ENCODE measurements at regions not wholly inside any gene's neighbourhood (a gene's known extent, or its start where the extent isn't known, plus 50 kb on each side); places are given as distances from the start of the nearest gene placed in this dataset.
A peak's percentile ranks its signal among the peaks of the same experiment; 100 is the strongest.

- DNase-seq, result no peak
Observed at GRCh38 chr6:12593771-12594529, 122.6 kb upstream of the PHACTR1 start.

- no peak for DNase-seq
Observed at GRCh38 chr6:12594530-12594893, 122.1 kb upstream of the PHACTR1 start.

- no peak for DNase-seq
Observed at GRCh38 chr6:12595161-12595811, 121.3 kb upstream of the PHACTR1 start.

DNA sequence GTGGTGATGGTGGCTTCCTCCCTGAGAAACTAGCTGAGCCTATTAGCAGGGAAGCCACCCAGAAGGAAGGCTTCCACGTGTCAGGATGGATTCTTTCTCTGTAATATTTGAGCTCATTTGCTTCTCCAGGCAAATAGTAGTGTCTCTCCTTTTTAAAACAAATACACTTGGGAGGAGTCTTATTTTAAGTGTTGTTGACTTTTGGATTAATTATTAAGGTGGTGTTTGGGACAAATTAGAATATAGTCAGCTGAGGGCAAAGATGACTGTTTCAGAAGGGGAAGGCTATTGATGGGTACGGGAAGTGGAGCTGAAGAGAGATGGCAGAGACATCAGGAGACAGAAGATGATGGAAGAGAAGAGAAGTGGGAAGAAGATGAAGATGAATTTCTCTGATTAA lies 119.8 kb upstream of the PHACTR1 start:
- no peak for DNase-seq

GRCh38 chr6:12598919-12599318 lies 117.6 kb upstream of the PHACTR1 start:
- DNase-seq, result no peak

DNA sequence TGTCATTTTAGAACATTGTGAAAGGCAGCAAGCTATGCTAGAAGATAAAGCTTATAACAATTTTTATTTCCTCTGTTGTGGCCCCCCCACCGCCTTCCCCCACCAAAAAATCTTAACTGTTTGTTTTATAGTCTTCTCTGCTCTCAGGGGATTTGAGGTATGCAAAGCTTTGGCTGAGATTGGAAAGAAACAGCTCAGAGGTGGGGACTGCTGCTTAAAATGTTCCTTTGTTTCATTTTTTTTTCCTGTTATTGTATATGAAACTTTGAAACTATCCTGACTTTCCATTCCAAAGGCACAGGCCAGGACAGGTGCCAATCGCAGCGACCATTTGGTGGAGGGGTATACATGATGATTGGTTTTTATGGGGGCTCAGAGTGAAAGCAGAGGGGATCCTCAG lies 114.7 kb upstream of the PHACTR1 start:
- DNase-seq, result no peak

DNA sequence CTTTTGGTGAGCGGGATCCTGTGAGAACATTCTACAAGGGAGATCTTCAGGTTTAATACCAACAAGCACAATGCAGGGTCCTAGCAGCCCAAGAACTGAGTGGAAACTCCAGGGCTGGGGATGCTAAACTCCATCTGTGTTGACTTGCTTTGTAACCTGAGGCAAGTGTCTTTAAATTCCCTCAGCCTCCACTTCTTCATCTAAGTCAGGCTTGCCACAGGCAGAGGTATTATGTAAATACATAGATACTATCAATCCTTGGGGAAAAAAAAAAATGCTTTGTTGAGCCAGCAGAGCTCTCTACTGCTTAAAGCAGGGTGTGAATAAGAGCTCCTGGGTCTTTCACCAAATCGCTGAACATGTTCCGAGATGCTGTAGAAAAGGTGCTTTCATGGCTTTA lies 114.2 kb upstream of the PHACTR1 start:
- DNase-seq, result no peak

DNA sequence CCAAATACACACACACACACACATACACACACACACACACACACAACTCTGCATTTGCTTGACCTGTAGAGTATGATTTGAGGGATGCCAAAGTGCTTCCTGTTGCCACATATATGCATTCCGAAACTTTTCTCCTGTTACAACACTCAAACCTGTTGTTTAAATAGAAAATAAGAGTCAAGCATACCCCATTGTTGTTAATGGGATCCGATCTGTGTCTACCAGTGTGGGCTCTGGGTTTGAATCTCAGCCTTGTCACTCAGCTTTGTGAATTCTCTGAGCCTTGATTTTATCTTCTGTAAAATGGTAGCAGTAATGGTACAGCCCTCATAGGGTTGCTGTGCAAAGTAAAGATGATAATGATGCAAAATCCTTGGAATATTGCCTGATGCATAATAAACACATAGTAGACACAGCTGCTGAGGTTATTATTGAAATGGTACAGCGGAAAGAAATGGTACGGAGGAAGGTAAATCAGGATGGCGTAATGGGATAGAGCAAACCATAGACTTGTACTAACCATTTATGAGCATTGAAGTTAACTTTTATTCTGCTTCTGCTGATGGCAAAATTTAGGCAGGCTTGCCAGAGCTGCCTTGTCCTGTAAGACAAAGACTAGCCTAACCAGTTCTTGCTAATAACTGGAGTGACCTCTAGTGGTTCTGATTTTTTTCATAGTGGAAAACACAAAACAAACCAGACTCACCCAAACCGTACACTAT lies 113.5 kb upstream of the PHACTR1 start:
- no peak for DNase-seq

GRCh38 chr6:12603673-12604049 lies 112.9 kb upstream of the PHACTR1 start:
- no peak for DNase-seq

DNA sequence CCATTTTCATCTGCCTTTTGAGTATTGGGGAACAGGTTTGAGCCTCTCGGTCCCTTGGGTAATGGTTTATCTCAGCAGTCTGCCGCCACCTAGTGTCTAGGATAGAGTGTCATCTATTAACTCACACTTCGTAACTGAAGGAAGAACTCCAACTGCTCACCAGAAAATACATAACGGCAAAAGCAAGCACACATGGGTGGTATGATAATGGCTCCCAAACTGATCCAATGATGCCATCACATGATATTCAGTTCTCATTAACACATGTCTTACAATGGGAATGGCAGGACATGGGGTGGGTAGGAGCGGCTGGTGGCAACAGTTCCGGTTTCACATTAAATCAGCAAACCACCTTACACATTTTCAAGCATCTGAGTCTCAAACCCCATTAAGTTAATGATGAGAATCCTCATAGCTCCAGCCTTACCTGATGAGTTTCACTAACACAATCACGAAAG lies 110.7 kb upstream of the PHACTR1 start:
- peak; percentile 31 to 35 for DNase-seq

DNA sequence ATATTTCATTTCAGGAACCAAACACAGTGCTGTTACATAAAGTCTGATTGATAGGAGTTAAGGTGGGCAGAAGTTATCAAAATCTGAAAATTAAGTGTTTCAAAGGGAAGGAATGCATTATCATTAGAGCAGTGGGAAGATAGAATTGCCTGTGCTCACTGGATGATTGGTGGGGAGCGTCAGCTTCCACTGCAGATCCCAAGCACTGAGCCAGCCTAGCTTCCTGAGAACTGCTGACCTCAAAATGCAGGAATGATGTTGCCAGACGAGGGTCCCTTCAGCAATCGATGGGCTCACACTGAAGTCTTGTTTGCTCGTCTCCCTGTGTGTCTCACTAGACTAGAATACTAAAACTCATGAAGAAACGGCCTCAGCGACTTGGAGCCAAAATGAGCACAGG lies 110.0 kb upstream of the PHACTR1 start:
- DNase-seq, result no peak

DNA sequence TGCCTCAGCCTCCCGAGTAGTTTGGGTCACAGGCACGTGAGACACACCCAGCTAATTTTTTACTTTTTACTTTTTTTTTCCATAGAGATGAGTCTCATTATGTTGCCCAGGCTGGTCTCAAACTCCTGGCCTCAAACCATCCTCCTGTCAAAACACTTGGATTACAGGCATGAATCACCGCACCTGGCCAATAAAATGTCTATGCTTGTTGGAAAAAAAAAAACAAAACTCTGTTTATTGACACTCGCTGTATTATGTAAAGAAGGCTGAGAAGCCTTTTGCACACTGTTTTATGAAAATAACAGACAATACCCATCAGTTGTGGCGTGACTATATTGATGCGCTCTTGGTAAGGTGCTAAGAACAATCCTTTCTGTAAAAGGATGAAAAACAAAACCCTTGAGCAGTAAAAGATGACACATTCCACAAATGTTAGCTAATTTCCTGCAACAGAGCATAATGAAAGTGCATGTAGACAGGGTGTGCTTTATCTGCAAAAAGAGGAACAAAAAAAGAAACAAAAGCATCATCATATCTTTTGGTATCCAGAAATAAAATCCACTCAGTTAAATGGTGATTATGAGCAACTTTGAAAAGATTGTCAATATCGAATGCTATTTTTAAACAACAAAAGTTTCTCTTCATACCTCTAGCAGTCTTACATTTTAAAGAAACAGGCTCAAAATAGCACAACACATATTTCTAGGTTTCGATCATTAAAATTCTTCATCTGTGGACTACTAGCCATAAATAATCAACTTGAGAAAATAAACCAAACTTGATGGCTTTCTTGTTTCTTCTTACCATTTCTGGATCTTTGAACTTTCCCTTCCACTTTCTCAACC lies 108.3 kb upstream of the PHACTR1 start:
- no peak for DNase-seq

GRCh38 chr6:12608874-12609273 lies 107.7 kb upstream of the PHACTR1 start:
- no peak for DNase-seq

DNA sequence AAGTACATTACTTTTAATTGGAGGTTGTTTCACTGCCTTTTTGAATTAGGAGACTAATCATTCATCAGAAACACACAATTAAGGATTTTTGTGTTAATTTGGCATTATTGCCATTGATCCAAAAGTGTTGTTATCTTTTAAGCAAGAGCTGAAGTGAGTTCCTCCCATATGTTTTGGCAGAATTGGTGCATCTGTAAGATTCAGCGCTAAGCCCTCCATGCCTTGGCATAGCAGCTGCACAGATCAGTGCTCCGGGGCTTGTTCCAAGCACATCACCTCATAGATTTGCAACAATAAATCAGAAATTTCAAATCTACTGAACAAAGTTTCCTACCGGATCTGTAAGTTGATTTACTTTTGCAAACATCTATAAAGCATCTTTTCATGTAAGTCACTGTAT lies 106.8 kb upstream of the PHACTR1 start:
- DNase-seq, result no peak

- DNase-seq, result no peak
Observed at GRCh38 chr6:12610862-12611261, 105.7 kb upstream of the PHACTR1 start.

- no peak for DNase-seq
Observed at GRCh38 chr6:12613811-12614210, 102.8 kb upstream of the PHACTR1 start.

- no peak for DNase-seq
Observed at GRCh38 chr6:12614456-12614855, 102.1 kb upstream of the PHACTR1 start.

GRCh38 chr6:12618296-12618695 lies 98.3 kb upstream of the PHACTR1 start:
- no peak for DNase-seq

- DNase-seq, result no peak
Observed at GRCh38 chr6:12621754-12622153, 94.8 kb upstream of the PHACTR1 start.

DNA sequence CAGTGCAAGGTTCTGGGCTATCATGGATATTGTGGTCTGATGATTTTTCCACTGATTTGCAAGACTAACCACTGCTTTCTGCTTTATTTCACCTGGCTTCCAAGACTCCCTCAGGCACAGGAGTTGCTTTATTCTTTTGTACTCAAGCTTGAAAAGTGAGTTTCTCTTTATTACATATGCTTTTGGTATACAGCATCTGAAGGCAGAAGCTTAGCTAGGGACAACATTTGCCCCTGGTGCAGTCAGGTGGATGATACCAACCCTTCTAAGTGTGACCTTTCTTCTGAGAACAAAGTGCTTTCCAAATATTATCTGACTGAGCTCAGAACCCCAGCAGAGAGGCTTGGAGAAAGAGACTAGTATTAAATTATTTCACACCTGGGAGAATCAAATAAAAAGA lies 94.0 kb upstream of the PHACTR1 start:
- no peak for DNase-seq

GRCh38 chr6:12624142-12624837 lies 92.3 kb upstream of the PHACTR1 start:
- no peak for DNase-seq

DNA sequence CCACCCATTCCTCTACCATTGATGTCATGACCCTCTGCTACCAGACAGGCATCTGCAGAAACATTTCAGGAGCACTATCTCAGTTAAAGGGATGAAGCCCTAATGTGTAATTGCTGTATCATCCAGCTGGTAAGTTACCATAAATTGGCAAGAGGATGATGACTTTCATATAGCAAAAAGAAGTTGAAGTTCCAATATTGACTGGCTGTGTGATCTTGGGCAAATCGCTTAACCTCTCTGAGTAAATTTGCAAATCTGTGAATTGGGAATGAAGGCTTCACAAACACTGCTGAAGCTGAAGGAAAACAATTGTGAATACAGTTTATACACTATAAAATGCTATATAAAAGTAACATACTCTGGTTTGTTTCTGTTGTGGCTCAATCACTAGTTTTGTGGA lies 89.5 kb upstream of the PHACTR1 start:
- DNase-seq, result no peak

GRCh38 chr6:12628327-12628726 lies 88.2 kb upstream of the PHACTR1 start:
- DNase-seq, result no peak

Data from stimulated activated CD4-positive, alpha-beta T cell treated with anti-CD3 and anti-CD28 coated beads, Interleukin-2, amount 100 ng/mL, for 24 hours (primary cell).